ENCODE measurements at regions not wholly inside any gene's neighbourhood (a gene's known extent, or its start where the extent isn't known, plus 50 kb on each side); places are given as distances from the start of the nearest gene placed in this dataset.

DNA sequence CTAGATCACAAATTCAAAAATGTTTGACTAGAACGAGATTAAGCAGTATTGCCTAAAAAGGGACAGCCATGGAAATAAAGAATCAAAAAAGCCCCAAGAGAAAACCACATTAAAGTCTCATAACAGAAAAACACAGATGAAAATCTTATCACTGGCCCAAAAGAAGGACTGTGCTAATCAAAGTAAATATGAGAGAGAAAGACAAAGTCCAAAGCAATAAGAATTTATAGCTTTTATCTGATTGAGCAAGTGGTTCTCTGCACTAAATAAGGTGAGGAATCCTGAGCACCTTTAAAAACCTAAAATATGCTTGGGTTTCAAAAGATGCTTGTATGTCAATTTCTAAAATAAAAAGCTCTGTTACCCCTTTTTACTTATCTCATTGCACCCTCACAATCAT is 409.3 kb downstream of the GASK1B start:
- Mint-ChIP-seq H3K9me3 (peaks cover 9% of the 10 kb centered on the region), H3K4me1 (ENCODE audit: low read depth) (no peaks in the 10 kb centered on the region), H3K27me3 (ENCODE audit: low read depth) (no peaks in the 10 kb centered on the region), H3K27ac (no peak overlapping the region), H3K4me3 (ENCODE audit: low read depth) (no peak overlapping the region), H3K36me3 (ENCODE audit: low read depth) (no peaks in the 10 kb centered on the region)
- intact Hi-C loops (cut with micrococcal nuclease), result no loop called here
- DNase-seq (ENCODE audit: low spot score), result no peak

DNA sequence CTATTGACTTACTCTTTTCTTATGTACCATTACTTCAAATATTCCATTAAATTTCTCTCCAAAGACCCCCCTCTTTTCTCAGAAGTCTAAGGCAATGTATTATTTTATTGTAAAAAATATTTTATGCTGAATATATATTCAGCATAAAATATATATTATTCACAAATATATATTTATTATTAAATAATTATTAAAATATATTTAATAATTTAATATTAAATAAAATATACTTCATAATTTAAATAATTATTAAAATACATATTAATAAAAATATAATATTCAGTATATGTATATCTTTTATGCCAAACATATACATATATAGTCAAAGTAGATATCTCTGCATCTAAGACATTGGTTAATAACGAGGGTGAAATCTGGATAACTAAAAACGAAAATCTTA is 418.4 kb downstream of the GASK1B start:
- Mint-ChIP-seq H3K4me1 (ENCODE audit: low read depth) (no peaks in the 10 kb centered on the region), H3K4me3 (ENCODE audit: low read depth) (no peak overlapping the region), H3K36me3 (ENCODE audit: low read depth) (no peaks in the 10 kb centered on the region), H3K27ac (no peak overlapping the region), H3K9me3 (peaks cover 8% of the 10 kb centered on the region), H3K27me3 (ENCODE audit: low read depth) (no peaks in the 10 kb centered on the region)
- DNase-seq (ENCODE audit: low spot score), result no peak
- intact Hi-C loops (cut with micrococcal nuclease), result no loop called here

DNA sequence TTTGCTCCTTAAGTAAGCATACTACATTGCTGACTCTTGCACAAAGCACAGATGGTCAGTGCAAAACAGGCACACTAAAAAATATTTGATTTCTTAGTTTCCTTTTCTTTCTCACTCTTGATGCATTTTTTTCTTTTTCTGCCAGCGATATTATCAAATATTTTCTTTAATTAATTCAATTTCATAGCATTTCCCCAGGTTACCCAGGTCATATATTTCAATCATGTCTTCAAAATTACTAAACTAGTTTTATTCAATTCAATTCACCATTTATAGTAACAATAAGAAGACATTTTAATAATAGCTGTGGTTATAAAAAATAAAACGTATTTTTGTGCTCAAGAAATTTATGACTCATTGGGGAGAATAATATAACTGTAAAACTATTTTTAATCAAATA is 421.2 kb downstream of the GASK1B start:
- DNase-seq (ENCODE audit: low spot score), result no peak
- Mint-ChIP-seq H3K4me1 (ENCODE audit: low read depth) (no peaks in the 10 kb centered on the region), H3K4me3 (ENCODE audit: low read depth) (no peak overlapping the region), H3K27me3 (ENCODE audit: low read depth) (no peaks in the 10 kb centered on the region), H3K9me3 (peaks cover 5% of the 10 kb centered on the region), H3K36me3 (ENCODE audit: low read depth) (no peaks in the 10 kb centered on the region), H3K27ac (no peak overlapping the region)
- intact Hi-C loops (cut with micrococcal nuclease), result no loop called here

DNA sequence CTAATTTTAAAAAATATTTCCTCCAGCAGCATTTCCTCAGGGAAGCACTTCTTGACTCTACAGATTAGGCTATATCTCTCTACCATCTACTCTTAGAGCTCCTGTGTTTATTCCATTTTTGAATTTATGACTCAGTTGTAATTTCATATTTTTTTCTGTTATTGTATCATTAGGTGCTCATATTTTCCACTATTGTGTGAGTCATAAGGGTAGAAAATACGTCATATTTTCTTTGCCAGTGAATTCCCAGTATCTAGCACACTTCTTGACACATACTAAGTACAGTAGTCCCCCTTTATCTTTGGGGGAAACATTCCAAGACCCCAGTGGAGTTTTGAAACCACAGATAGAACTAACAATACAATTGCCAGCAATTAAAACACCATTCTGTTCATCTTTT is 431.2 kb downstream of the GASK1B start:
- Mint-ChIP-seq H3K27me3 (ENCODE audit: low read depth) (no peaks in the 10 kb centered on the region), H3K4me1 (ENCODE audit: low read depth) (no peaks in the 10 kb centered on the region), H3K9me3 (no peaks in the 10 kb centered on the region)

DNA sequence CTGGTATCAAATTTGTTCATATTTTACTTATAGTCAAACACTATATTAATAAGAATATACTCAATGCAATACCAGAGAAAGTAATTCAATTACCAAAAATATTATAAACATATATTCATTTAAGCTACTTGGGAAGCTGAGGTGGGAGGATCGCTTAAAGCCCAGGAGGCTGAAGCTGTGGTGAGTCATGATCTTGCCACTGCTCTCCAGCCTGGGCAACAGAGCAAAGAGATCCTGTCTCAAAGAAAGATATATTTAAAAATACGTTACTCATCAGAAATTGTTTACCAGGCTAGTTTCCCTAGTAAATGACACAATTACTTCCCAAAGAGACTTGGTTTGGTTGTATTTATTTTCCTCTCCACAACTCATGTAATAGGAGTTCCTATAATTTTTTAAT is 433.6 kb downstream of the GASK1B start:
- intact Hi-C loops (cut with micrococcal nuclease), result no loop called here
- H3K4me1 Mint-ChIP-seq (ENCODE audit: low read depth), result no peaks in the 10 kb centered on the region
- no peaks in the 10 kb centered on the region for H3K36me3 Mint-ChIP-seq (ENCODE audit: low read depth)

More for the DNA sequence above, 431.2 kb downstream of the GASK1B start:
- Mint-ChIP-seq H3K4me3 (ENCODE audit: low read depth) (no peak overlapping the region), H3K36me3 (ENCODE audit: low read depth) (no peaks in the 10 kb centered on the region), H3K27ac (no peak overlapping the region)
- DNase-seq (ENCODE audit: low spot score), result no peak
- intact Hi-C loops (cut with micrococcal nuclease), result no loop called here

DNA sequence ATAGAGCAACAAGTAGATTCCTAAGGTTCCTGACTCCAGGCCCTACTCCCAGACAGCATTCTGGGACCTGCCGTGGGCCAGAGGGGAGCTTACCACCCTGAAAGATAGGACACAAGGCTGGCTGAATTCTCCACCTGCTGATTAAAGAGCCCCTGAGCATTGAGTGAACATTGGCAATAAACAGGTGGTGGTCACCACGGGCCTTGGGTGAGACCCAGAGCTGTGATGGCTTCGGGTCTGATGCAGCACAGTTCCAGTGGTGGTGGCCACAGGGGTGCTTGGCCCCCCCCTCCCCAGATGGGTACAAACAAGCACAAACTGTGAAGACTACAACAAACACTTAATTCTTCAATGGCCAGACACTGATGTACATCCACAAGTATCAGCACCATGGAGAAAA is 444.6 kb downstream of the GASK1B start:
- Mint-ChIP-seq H3K36me3 (ENCODE audit: low read depth) (no peaks in the 10 kb centered on the region), H3K9me3 (peaks cover 7% of the 10 kb centered on the region), H3K4me1 (ENCODE audit: low read depth) (no peaks in the 10 kb centered on the region), H3K4me3 (ENCODE audit: low read depth) (no peak overlapping the region), H3K27ac (no peak overlapping the region), H3K27me3 (ENCODE audit: low read depth) (no peaks in the 10 kb centered on the region)
- intact Hi-C loops (cut with micrococcal nuclease), result no loop called here
- DNase-seq (ENCODE audit: low spot score), result no peak

More for the DNA sequence above, 433.6 kb downstream of the GASK1B start:
- Mint-ChIP-seq H3K4me3 (ENCODE audit: low read depth) (no peak overlapping the region), H3K9me3 (no peaks in the 10 kb centered on the region), H3K27me3 (ENCODE audit: low read depth) (no peaks in the 10 kb centered on the region), H3K27ac (no peak overlapping the region)
- no peak for DNase-seq (ENCODE audit: low spot score)

DNA sequence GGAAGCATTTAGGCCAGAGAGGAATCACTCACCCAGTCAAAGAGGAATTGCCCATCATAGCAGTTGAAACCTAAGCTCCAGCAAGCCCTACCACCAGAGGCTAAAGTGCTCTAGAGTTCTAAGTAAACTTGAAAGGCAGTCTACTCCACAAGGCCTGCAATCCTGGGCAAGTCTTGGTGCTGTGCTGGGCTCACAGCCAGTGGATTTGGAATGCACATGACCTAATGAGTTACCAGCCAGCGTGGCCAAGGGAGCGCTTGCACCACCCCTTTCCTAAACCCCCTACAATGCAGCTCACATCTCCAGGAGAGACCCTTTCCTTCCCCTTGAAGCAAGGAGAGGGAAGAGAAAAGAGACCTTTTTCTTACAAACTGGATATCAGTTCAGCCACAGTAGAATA is 445.7 kb downstream of the GASK1B start:
- Mint-ChIP-seq H3K9me3 (peaks cover 7% of the 10 kb centered on the region), H3K4me1 (ENCODE audit: low read depth) (no peaks in the 10 kb centered on the region), H3K27me3 (ENCODE audit: low read depth) (no peaks in the 10 kb centered on the region), H3K27ac (no peak overlapping the region), H3K36me3 (ENCODE audit: low read depth) (no peaks in the 10 kb centered on the region), H3K4me3 (ENCODE audit: low read depth) (no peak overlapping the region)
- DNase-seq (ENCODE audit: low spot score), result no peak
- intact Hi-C loops (cut with micrococcal nuclease), result no loop called here

DNA sequence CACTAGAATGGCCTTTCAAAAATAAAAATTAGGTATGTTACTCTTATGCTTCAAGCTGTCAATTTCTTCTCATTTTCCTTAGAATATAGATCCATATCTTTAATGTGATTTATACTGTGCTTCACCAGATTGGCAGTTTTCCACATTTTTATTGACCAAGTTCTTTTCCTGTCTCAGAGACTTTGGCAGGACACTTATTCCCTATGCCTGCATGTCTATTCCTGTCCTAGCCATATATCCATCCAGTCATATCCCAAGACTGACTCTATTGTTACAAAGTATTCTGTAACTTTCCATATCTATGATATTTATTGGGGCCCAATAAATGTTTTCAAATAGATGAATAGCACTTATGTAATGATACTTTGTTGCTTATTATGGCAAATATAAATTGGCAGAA is 450.7 kb downstream of the GASK1B start:
- Mint-ChIP-seq H3K27me3 (ENCODE audit: low read depth) (no peaks in the 10 kb centered on the region), H3K9me3 (peaks cover 7% of the 10 kb centered on the region), H3K36me3 (ENCODE audit: low read depth) (no peaks in the 10 kb centered on the region), H3K4me1 (ENCODE audit: low read depth) (no peaks in the 10 kb centered on the region), H3K4me3 (ENCODE audit: low read depth) (no peak overlapping the region), H3K27ac (no peak overlapping the region)
- intact Hi-C loops (cut with micrococcal nuclease), result no loop called here
- no peak for DNase-seq (ENCODE audit: low spot score)

DNA sequence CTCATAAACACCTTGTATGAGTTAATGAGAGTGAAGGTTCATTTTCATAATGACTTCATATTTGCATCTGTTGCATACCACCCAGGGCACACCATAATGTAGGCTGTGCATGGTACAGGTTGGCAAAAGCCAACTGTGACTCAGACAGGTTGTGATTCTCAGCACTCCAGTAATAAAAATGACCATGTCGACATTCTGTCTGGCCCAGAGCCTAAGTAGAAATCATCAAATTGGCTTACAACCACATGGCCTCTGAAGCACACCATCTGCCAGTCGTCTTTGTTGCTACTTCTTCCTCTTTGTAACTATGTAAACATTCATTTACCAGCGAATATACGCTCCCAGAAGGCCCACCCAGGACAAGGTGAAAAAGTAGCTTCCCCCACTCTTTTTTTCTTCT is 459.5 kb downstream of the GASK1B start:
- no peak overlapping the region for H3K27ac Mint-ChIP-seq
- H3K4me1 Mint-ChIP-seq (ENCODE audit: low read depth), result no peaks in the 10 kb centered on the region
- intact Hi-C loops (cut with micrococcal nuclease), result no loop called here
- H3K27me3 Mint-ChIP-seq (ENCODE audit: low read depth), result no peaks in the 10 kb centered on the region
- H3K36me3 Mint-ChIP-seq (ENCODE audit: low read depth), result no peaks in the 10 kb centered on the region
- H3K9me3 Mint-ChIP-seq, result no peaks in the 10 kb centered on the region
- no peak overlapping the region for H3K4me3 Mint-ChIP-seq (ENCODE audit: low read depth)
- no peak for DNase-seq (ENCODE audit: low spot score)

DNA sequence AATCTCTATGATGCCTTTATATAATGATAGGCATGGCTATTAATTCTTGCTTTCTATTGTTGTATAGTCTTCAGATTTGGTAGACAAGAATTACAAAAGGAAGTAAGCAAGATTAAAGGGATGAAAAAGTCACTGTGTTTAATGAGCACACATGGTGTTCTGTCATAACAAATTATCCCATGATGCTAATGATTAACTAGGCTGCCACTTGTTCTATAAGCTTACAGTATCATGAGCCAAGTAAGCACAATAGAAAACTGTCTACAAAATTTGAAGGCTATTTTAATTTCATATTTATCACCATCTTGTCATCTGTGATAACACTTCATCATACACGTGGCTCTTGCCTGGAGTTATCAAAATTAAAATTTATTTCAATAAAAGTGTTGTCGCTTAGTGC is 466.7 kb downstream of the GASK1B start:
- no peaks in the 10 kb centered on the region for H3K36me3 Mint-ChIP-seq (ENCODE audit: low read depth)
- no peaks in the 10 kb centered on the region for H3K27me3 Mint-ChIP-seq (ENCODE audit: low read depth)
- DNase-seq (ENCODE audit: low spot score), result no peak
- no peak overlapping the region for H3K4me3 Mint-ChIP-seq (ENCODE audit: low read depth)
- no peaks in the 10 kb centered on the region for H3K4me1 Mint-ChIP-seq (ENCODE audit: low read depth)
- no peak overlapping the region for H3K27ac Mint-ChIP-seq
- intact Hi-C loops (cut with micrococcal nuclease), result no loop called here
- no peaks in the 10 kb centered on the region for H3K9me3 Mint-ChIP-seq

DNA sequence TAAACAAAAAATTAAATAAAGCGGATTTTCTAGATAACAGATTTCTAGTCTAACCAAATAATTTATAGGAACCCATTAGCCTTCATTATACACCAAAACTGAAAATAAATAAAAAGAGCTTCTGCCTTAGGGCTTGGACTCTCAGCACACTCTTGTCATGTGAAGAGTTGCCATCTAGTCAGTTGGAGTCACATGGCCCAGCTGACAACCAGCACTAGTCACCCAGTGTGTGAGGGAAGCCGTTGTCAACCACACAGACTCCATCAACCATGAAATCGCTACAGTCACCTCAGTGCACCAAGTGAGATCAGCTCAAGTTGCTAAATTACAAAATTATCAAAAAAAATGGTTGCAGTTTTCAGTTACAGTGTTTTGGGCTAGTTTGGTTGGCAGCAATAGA is 470.0 kb downstream of the GASK1B start:
- H3K27ac Mint-ChIP-seq, result no peak overlapping the region
- no peaks in the 10 kb centered on the region for H3K4me1 Mint-ChIP-seq (ENCODE audit: low read depth)
- H3K36me3 Mint-ChIP-seq (ENCODE audit: low read depth), result no peaks in the 10 kb centered on the region
- DNase-seq (ENCODE audit: low spot score), result no peak
- intact Hi-C loops (cut with micrococcal nuclease), result no loop called here
- H3K27me3 Mint-ChIP-seq (ENCODE audit: low read depth), result no peaks in the 10 kb centered on the region
- no peak overlapping the region for H3K4me3 Mint-ChIP-seq (ENCODE audit: low read depth)
- no peaks in the 10 kb centered on the region for H3K9me3 Mint-ChIP-seq

DNA sequence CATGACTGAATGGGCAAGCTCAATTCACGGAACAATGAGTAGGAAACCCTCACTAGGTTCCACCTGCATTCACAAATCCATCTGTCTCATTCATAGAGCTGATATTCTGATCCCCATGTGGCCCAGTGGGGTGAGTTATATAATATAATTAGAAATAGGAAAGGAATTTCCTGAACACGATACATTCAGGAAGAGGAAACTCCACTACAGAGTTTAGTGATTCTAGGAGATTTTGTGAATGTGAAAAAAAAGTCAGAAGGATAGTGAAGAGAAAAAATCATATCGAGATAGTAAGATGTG is 471.2 kb downstream of the GASK1B start:
- H3K4me3 Mint-ChIP-seq (ENCODE audit: low read depth), result no peak overlapping the region
- intact Hi-C loops (cut with micrococcal nuclease), result no loop called here
- no peaks in the 10 kb centered on the region for H3K4me1 Mint-ChIP-seq (ENCODE audit: low read depth)
- DNase-seq (ENCODE audit: low spot score), result no peak
- no peaks in the 10 kb centered on the region for H3K36me3 Mint-ChIP-seq (ENCODE audit: low read depth)
- no peaks in the 10 kb centered on the region for H3K9me3 Mint-ChIP-seq
- H3K27ac Mint-ChIP-seq, result no peak overlapping the region
- H3K27me3 Mint-ChIP-seq (ENCODE audit: low read depth), result no peaks in the 10 kb centered on the region

DNA sequence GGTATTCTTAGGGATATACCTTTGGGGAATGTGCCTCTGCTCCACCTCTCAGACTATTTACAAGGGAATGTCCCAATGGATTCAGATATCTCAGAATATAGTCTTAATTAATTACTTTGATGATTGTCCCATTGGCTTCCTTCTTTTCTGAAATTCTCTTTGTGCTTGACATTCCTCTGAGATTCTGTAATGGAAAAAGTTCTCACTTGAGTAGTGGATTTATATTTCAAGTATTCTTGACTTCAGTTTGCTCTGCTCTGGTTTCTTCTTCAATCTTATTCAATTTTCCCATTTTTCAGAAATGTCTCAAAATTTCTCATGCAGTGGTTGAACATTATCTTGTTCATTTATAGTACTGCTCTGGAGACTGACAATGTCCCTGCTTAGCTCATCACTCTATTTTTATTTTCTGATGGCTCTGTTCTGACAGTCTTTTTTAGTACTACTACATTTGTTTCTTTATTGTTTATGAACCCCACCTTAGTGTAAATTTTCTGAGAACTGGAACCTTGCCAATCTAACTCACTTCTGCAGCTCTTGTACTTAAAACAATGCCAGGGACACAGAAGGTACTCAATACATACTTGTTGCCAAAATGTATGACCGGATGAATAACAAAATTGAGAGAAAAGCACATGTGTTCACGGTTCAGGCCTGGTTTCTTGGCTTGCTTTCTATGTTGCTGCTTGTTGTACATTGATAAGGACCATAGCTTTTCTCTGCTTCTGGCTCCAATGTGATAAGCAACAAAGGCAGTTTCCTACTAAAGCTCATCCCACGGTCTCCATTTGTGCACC is 471.7 kb downstream of the GASK1B start:
- Mint-ChIP-seq H3K4me1 (ENCODE audit: low read depth) (no peaks in the 10 kb centered on the region), H3K36me3 (ENCODE audit: low read depth) (no peaks in the 10 kb centered on the region)
- intact Hi-C loops (cut with micrococcal nuclease), result no loop called here

DNA sequence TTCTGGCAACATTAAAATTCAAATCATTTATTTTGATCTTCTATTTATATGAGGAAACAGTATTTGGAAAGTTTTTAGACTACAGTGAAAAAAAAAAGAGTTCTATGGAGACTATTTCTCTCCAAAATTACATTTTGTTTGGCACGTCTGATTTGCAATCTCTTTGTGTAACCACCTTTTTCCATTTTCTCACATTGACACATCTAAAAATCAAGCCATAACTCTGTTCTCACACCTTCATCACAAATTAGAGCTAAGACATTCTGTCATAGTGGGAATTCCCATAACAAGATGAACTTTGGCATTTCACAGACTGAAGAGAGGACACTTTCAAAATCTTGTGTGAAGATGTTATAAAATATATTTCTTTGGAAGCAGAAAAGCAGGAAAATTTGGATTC is 468.9 kb downstream of the GRIA2 start:
- Mint-ChIP-seq H3K36me3 (ENCODE audit: low read depth) (no peaks in the 10 kb centered on the region), H3K9me3 (peaks cover 3% of the 10 kb centered on the region), H3K4me1 (ENCODE audit: low read depth) (no peaks in the 10 kb centered on the region), H3K4me3 (ENCODE audit: low read depth) (no peak overlapping the region), H3K27ac (no peak overlapping the region), H3K27me3 (ENCODE audit: low read depth) (no peaks in the 10 kb centered on the region)
- no peak for DNase-seq (ENCODE audit: low spot score)
- intact Hi-C loops (cut with micrococcal nuclease), result no loop called here

More for the DNA sequence above, 471.7 kb downstream of the GASK1B start:
- no peak overlapping the region for H3K27ac Mint-ChIP-seq
- no peak overlapping the region for H3K4me3 Mint-ChIP-seq (ENCODE audit: low read depth)
- DNase-seq (ENCODE audit: low spot score), result no peak
- H3K9me3 Mint-ChIP-seq, result no peaks in the 10 kb centered on the region
- no peaks in the 10 kb centered on the region for H3K27me3 Mint-ChIP-seq (ENCODE audit: low read depth)
